ENCODE measurements at regions not wholly inside any gene's neighbourhood (a gene's known extent, or its start where the extent isn't known, plus 50 kb on each side); places are given as distances from the start of the nearest gene placed in this dataset.

DNA sequence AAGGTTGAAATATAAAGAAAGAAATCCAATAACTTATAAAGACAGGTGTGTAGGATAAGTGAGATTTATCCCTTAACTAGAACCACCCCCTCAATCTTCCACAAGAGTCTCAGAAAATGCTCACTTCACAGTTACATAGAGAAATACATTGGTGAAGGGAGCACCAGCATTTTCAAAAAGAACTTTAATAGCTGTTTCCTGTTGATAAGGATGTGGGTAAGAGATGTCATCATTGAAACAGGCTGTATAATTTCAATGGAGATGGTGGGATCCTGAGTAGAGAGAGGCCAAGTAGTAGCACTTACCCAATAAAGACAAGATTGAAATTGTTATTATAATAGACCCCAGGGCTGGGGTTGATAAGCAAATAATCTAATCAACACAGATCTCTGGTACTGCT lies 162.2 kb upstream of the TACR1 start:
- no peak for DNase-seq (ENCODE audit: extremely low read depth, low read depth)
- no peak overlapping the region for H3K4me3 ChIP-seq (replicated peaks; ENCODE audit: low read depth, low read length)
- TF ChIP-seq, protein P1, sequence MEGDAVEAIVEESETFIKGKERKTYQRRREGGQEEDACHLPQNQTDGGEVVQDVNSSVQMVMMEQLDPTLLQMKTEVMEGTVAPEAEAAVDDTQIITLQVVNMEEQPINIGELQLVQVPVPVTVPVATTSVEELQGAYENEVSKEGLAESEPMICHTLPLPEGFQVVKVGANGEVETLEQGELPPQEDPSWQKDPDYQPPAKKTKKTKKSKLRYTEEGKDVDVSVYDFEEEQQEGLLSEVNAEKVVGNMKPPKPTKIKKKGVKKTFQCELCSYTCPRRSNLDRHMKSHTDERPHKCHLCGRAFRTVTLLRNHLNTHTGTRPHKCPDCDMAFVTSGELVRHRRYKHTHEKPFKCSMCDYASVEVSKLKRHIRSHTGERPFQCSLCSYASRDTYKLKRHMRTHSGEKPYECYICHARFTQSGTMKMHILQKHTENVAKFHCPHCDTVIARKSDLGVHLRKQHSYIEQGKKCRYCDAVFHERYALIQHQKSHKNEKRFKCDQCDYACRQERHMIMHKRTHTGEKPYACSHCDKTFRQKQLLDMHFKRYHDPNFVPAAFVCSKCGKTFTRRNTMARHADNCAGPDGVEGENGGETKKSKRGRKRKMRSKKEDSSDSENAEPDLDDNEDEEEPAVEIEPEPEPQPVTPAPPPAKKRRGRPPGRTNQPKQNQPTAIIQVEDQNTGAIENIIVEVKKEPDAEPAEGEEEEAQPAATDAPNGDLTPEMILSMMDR (IDR thresholded peaks at IDR 0.05; ENCODE audit: low read depth, low read length, missing control alignments): no peak

DNA sequence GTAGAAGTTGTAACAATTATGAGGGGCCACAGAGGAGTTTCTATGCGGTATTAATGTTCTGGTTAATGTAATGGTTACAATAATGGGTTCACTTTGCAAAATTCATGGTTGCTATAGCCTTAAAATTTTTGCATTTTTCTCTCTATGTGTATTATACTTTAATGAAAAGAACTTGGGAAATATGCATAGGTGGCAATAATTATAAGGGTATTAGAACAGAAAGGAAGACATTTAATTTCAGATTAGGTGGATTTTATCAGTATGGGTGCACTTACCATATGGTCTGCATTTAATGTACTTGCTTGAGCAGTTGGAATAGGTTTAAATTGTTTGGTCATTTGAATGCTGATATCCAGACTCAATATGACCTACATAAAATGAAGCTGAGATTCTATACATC lies 161.6 kb upstream of the TACR1 start:
- TF ChIP-seq, protein P1 (IDR thresholded peaks at IDR 0.05; ENCODE audit: low read depth, low read length, missing control alignments): no peak
- H3K4me3 ChIP-seq (replicated peaks; ENCODE audit: low read depth, low read length): no peak overlapping the region
- DNase-seq (ENCODE audit: extremely low read depth, low read depth): no peak

DNA sequence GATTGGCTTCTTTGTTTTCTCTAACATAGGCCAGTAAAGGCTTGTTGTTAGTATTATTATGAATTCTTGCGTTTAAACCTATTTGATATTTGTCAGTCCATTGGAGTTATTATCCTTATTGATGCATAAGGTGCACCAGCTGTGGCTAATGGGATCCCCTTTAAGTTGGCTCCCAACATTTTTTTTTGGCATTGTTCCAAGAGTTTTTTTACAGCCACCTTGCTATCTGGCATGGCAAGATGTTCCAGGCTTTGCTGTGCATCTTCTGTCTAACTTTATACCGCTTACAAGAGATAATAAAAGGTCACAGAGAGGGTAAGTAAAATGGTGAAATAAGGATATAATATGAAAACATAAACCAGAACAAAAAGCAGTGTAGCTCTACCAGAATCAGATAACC lies 157.5 kb upstream of the TACR1 start:
- DNase-seq (ENCODE audit: extremely low read depth, low read depth): no peak
- H3K4me3 ChIP-seq (replicated peaks; ENCODE audit: low read depth, low read length): no peak overlapping the region
- TF ChIP-seq, protein P1 (IDR thresholded peaks at IDR 0.05; ENCODE audit: low read depth, low read length, missing control alignments): no peak

DNA sequence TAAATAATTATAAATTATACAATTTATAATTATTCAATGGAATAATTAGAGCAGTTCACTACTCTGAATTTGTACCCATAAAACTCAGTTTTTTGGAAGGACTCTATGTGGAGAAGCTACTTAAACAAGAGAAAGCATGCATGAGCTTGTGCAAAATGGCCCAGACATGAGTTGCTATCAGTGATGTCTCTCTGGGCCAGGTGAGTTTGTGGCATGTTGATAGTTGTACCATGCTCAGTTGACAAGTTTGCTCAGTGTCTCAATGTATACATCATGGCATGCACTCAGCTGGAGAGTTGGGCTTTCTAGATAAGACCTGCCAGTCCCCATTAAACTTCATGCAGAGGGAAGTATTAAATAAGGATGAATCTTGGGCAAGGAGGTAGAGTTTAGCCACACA lies 153.8 kb upstream of the TACR1 start:
- H3K4me3 ChIP-seq (replicated peaks; ENCODE audit: low read depth, low read length): no peak overlapping the region
- DNase-seq (ENCODE audit: extremely low read depth, low read depth): no peak
- TF ChIP-seq, protein P1 (IDR thresholded peaks at IDR 0.05; ENCODE audit: low read depth, low read length, missing control alignments): no peak

DNA sequence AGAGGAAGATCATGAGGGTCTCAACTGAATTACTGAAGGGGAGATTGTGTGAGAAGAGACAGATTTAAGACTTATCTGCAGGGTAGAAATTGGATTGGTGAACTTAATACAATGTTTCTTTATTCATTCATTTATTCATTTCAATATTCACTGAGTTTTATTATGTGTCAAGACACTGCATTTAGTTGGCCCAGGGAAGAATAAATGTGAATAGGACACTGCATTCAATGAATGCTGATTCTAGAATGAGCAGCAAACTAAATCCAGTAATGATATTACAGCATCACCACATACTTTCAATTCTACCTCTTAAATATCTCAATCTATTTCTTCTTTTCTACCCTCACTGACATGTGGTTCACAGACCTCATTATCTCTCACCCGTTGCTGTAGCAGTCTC lies 149.0 kb upstream of the TACR1 start:
- TF ChIP-seq, protein P1 (IDR thresholded peaks at IDR 0.05; ENCODE audit: low read depth, low read length, missing control alignments): no peak
- H3K4me3 ChIP-seq (replicated peaks; ENCODE audit: low read depth, low read length): no peak overlapping the region
- DNase-seq (ENCODE audit: extremely low read depth, low read depth): no peak

DNA sequence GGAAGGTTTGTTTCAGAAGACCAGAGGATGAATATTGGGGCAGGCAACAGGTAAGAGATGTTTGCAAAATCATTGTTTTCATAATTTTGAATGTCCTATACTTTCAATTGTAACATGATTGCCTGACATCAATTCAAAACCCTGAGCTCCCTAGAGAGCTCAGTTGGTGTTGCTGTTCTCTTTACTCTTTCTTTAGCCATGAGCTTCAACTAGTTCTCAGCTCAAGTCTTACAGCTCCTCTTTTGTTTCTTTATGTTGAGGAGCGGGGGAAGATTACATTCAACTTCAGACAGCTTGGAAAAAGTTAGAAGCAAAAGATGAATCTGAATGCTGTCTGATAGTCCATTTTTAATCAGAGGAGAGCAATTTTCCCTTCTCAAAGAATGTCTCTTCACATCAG lies 144.8 kb upstream of the TACR1 start:
- DNase-seq (ENCODE audit: extremely low read depth, low read depth): no peak
- no peak overlapping the region for H3K4me3 ChIP-seq (replicated peaks; ENCODE audit: low read depth, low read length)
- TF ChIP-seq, protein P1 (IDR thresholded peaks at IDR 0.05; ENCODE audit: low read depth, low read length, missing control alignments): no peak

DNA sequence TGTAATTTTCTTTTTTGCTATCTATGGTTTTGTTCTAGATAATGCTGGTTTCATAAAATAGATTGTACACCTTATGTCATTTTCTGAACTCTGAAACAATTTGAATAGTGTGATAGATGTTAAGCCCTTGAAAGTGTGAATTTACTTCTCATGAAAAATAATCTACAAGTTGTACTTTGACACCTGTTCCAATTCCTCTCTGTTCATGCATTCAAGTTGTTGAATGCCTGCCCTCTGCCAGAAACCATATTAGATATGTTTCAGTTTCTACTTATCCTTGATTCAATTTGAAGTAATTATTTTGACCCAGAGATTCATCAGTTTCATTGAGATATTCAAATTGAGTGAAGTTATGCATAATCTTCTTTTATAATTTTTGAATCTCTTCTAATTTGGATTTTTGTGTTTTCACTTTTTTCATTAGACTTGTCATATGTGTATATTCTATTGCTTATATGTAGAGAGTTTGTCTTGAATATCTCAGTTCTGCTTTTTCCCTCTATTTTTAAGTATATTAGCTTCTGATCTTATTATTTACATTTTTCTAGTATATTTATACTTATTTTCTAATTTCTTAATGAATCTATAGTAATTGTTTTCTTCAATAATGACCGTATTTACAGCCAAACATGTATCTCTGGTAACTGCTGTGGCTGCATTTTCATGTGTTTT lies 143.3 kb upstream of the TACR1 start:
- DNase-seq (ENCODE audit: extremely low read depth, low read depth): no peak
- no peak overlapping the region for H3K4me3 ChIP-seq (replicated peaks; ENCODE audit: low read depth, low read length)
- TF ChIP-seq, protein P1 (IDR thresholded peaks at IDR 0.05; ENCODE audit: low read depth, low read length, missing control alignments): no peak
